AG04450 (cell line): ENCODE measurements at regions not wholly inside any gene's neighbourhood (a gene's known extent, or its start where the extent isn't known, plus 50 kb on each side); places are given as distances from the start of the nearest gene placed in this dataset.

Source experiments
- CTCF ChIA-PET: fragments of 300-600, 350-600 bp; formaldehyde crosslinking; extraction: SDS; loops from one replicate; lab custom pipeline; 2022; ENCODE audit warnings: antibody characterized with exemption, inconsistent platforms; lab: Charles Lee
- POLR2A ChIA-PET: fragments of 350-600 bp; formaldehyde crosslinking; extraction: SDS; loops from one replicate; lab custom pipeline; 2021; ENCODE audit warnings: antibody characterized with exemption, inconsistent platforms; lab: Yijun Ruan, JAX
- DNase-seq: peaks from one replicate; pipeline ENCODE4 v3.0.0-alpha.2; 2011; ENCODE audit warnings: low read depth, low spot score
- H3K27ac ChIP-seq: one replicate; pipeline ENCODE4 v1.5.1; 2012; ENCODE audit warnings: low read depth, low read length, control low read depth
- H3K27me3 ChIP-seq: one replicate; pipeline ENCODE4 v1.6.0; 2012; ENCODE audit warnings: low read length; ENCODE audit not compliant: control insufficient read depth, insufficient read depth
- H3K4me3 ChIP-seq: 2 replicates; pipeline ENCODE4 v1.5.1; 2011; ENCODE audit warnings: mild to moderate bottlenecking, low read depth, low read length, control low read depth
- H3K9me3 ChIP-seq: 2 replicates; pipeline ENCODE4 v1.5.1; 2012; ENCODE audit warnings: low read length; ENCODE audit not compliant: control insufficient read depth, insufficient read depth
- CTCF ChIP-seq: IDR thresholded peaks from 2 replicates; pipeline ENCODE4 v1.5.1; 2011; ENCODE audit warnings: low read depth, low read length, control low read depth, inconsistent platforms

DNA sequence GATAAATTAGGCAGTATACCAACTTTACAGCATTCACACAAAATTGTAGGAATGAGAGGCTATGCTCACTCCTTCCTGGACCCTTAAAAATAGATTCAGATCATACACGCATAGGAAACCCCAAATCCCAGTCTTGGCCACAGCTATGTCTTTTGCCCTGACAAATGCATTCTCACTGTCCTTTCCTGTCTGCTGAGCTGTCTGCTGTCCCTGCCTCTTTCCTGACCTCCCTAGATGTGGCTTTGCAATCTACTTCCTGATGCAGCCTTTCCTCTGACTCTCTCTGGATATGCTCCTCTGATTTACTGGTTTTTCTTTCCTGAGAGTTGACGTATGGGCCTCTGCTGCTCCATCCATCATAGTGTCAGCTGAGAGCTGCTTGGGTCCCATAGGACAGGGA, 59.8 kb upstream of the SLC35F3 start:
- Histone ChIP-seq H3K27ac (no peak overlapping the region), H3K27me3 (no peaks in the 10 kb centered on the region), H3K4me3 (no peak overlapping the region), H3K9me3 (peaks cover 22% of the 10 kb centered on the region)
- DNase-seq: no peak
- no peak for TF ChIP-seq CTCF
- CTCF ChIA-PET: no interaction called here
- POLR2A ChIA-PET: no interaction called here
